H1 (cell line): ENCODE measurements at regions not wholly inside any gene's neighbourhood (a gene's known extent, or its start where the extent isn't known, plus 50 kb on each side); places are given as distances from the start of the nearest gene placed in this dataset.

Experiments
- CTCF ChIA-PET: fragments of 300-600 bp; sonication (Branson Sonifier 250); formaldehyde crosslinking; loops from one replicate; lab custom pipeline; 2021; ENCODE audit not compliant: partially characterized antibody; lab: Charles Lee
- POLR2A ChIA-PET: fragments of 300-600 bp; sonication (Branson Sonifier 250); formaldehyde crosslinking; loops from one replicate; lab custom pipeline; 2021; ENCODE audit warnings: inconsistent platforms; ENCODE audit not compliant: partially characterized antibody; lab: Charles Lee
- DNase-seq, 2 experiments: peaks; one replicate each; pipeline versions ENCODE4 v3.0.0 to v3.0.0-alpha.2; 2010 to 2022; ENCODE audit warnings: low spot score in 2 of 2, low read depth in 1 of 2, mixed read lengths in 1 of 2
- FAIRE-seq: peaks from 2 replicates; lab custom pipeline; 2011; peaks lifted over from hg19 to GRCh38; lab: Jason Lieb, UNC
- H2AFZ ChIP-seq: 2 replicates; pipeline ENCODE4 v1.8.1; 2012; ENCODE audit warnings: low read length, inconsistent platforms
- H2AK5ac ChIP-seq: 2 replicates; pipeline ENCODE4 v1.6.1; 2013; ENCODE audit warnings: low read depth, low read length
- H2BK120ac ChIP-seq: replicated peaks from 2 replicates; pipeline ENCODE3; 2013; ENCODE audit warnings: low read depth, low read length, inconsistent platforms
- H2BK12ac ChIP-seq: 2 replicates; pipeline ENCODE4 v1.6.1; 2013; ENCODE audit warnings: low read depth, low read length
- H2BK15ac ChIP-seq: 2 replicates; pipeline ENCODE4 v1.6.1; 2013; ENCODE audit warnings: low read length
- H2BK20ac ChIP-seq: 2 replicates; pipeline ENCODE4 v1.6.1; 2013; ENCODE audit warnings: low read length
- H2BK5ac ChIP-seq: 2 replicates; pipeline ENCODE4 v1.6.1; 2013; ENCODE audit warnings: low read depth, low read length
- H3K14ac ChIP-seq: 2 replicates; pipeline ENCODE4 v1.6.1; 2013; ENCODE audit warnings: inconsistent platforms; ENCODE audit not compliant: insufficient read length
- H3K18ac ChIP-seq: 2 replicates; pipeline ENCODE4 v1.6.1; 2013; ENCODE audit warnings: low read length; ENCODE audit errors: extremely low read depth
- H3K23ac ChIP-seq: 2 replicates; pipeline ENCODE4 v1.6.1; 2013; ENCODE audit warnings: inconsistent platforms; ENCODE audit not compliant: insufficient read length
- H3K23me2 ChIP-seq: 2 replicates; pipeline ENCODE4 v1.6.1; 2013; ENCODE audit warnings: low read depth, low read length
- H3K27ac ChIP-seq: 2 replicates; pipeline ENCODE4 v1.6.1; 2011; ENCODE audit warnings: low read depth, low read length, inconsistent platforms
- H3K27me3 ChIP-seq, 4 experiments: replicated peaks in 1 of 4; 1 replicate in 1 of 4; 2 replicates in 3 of 4; pipeline versions ENCODE4 v1.6.1 to v1.8.1; 2011 to 2013; ENCODE audit warnings: low read length in 3 of 4, mild to moderate bottlenecking in 3 of 4, inconsistent platforms in 2 of 4, mixed read lengths in 2 of 4, moderate library complexity in 1 of 4; ENCODE audit not compliant: control insufficient read depth in 3 of 4, insufficient read depth in 3 of 4; ENCODE audit errors: extremely low read depth in 1 of 4
- H3K36me3 ChIP-seq, 4 experiments: 2 replicates each; pipeline versions ENCODE4 v1.6.1 to v1.8.1; 2011 to 2013; ENCODE audit warnings: mild to moderate bottlenecking in 4 of 4, low read length in 3 of 4, moderate library complexity in 2 of 4, control low read depth in 1 of 4, inconsistent platforms in 1 of 4; ENCODE audit not compliant: insufficient read depth in 4 of 4, control insufficient read depth in 2 of 4
- H3K4ac ChIP-seq: replicated peaks from 2 replicates; pipeline ENCODE3; 2013; ENCODE audit warnings: low read length, low read depth, mixed read lengths, inconsistent platforms; ENCODE audit not compliant: insufficient read length
- H3K4me1 ChIP-seq, 4 experiments: replicated peaks in 1 of 4; 1 replicate in 1 of 4; 2 replicates in 3 of 4; pipeline versions ENCODE4 v1.6.1 to v1.8.1; 2011 to 2013; ENCODE audit warnings: low read length in 3 of 4, inconsistent platforms in 2 of 4, mixed read lengths in 1 of 4; ENCODE audit not compliant: insufficient read depth in 4 of 4, control insufficient read depth in 3 of 4
- H3K4me2 ChIP-seq, 2 experiments: 2 replicates each; pipeline versions ENCODE4 v1.6.1 to v1.8.1; 2011 to 2013; ENCODE audit warnings: low read depth in 2 of 2, low read length in 2 of 2, control low read depth in 1 of 2, inconsistent platforms in 1 of 2, mild to moderate bottlenecking in 1 of 2; ENCODE audit not compliant: insufficient read depth in 1 of 2
- H3K4me3 ChIP-seq, 4 experiments: fragments of 200-600, 300-600 bp in 1 of 4; sonication (generic), shearing (Covaris generic), sonication (Bioruptor Twin) in 1 of 4; 2 replicates each; pipeline versions ENCODE4 v1.5.1 to v1.8.1; 2011 to 2016; ENCODE audit warnings: low read length in 4 of 4, low read depth in 3 of 4, control low read depth in 2 of 4, inconsistent platforms in 2 of 4, mild to moderate bottlenecking in 2 of 4, mixed read lengths in 1 of 4, moderate library complexity in 1 of 4; ENCODE audit not compliant: insufficient read depth in 2 of 4; ENCODE audit errors: extremely low read depth in 1 of 4
- H3K56ac ChIP-seq: replicated peaks from 2 replicates; pipeline ENCODE3; 2013; ENCODE audit warnings: low read depth, mild to moderate bottlenecking, mixed read lengths, low read length, inconsistent platforms; ENCODE audit not compliant: insufficient read length
- H3K79me1 ChIP-seq: 2 replicates; pipeline ENCODE4 v1.6.1; 2013; ENCODE audit warnings: low read depth, low read length, control low read depth
- H3K79me2 ChIP-seq, 2 experiments: 2 replicates each; pipeline versions ENCODE4 v1.6.1 to v1.8.1; 2012 to 2013; ENCODE audit warnings: low read length in 2 of 2, mild to moderate bottlenecking in 2 of 2, inconsistent platforms in 1 of 2; ENCODE audit not compliant: insufficient read depth in 2 of 2, control insufficient read depth in 1 of 2
- H3K9ac ChIP-seq, 4 experiments: replicated peaks in 1 of 4; 1 replicate in 1 of 4; 2 replicates in 3 of 4; pipeline versions ENCODE4 v1.6.1 to v1.8.1; 2011 to 2013; ENCODE audit warnings: low read depth in 3 of 4, low read length in 3 of 4, control low read depth in 2 of 4, mild to moderate bottlenecking in 2 of 4, moderate library complexity in 2 of 4, inconsistent platforms in 1 of 4; ENCODE audit errors: extremely low read depth in 1 of 4
- H3K9me3 ChIP-seq, 2 experiments: 2 replicates each; pipeline versions ENCODE4 v1.6.1 to v1.8.1; 2012 to 2013; ENCODE audit warnings: mild to moderate bottlenecking in 2 of 2, moderate library complexity in 2 of 2, control low read depth in 1 of 2, inconsistent platforms in 1 of 2, low read depth in 1 of 2, low read length in 1 of 2, mixed read lengths in 1 of 2; ENCODE audit not compliant: insufficient read depth in 2 of 2
- H4K20me1 ChIP-seq, 2 experiments: replicated peaks in 1 of 2; 2 replicates each; pipeline versions ENCODE3 to v1.8.1; 2011 to 2013; ENCODE audit warnings: inconsistent platforms in 2 of 2, low read length in 2 of 2, mild to moderate bottlenecking in 1 of 2; ENCODE audit not compliant: insufficient read depth in 2 of 2, control insufficient read depth in 1 of 2
- H4K5ac ChIP-seq: 2 replicates; pipeline ENCODE4 v1.6.1; 2013; ENCODE audit warnings: low read length, low read depth, mixed read lengths, inconsistent platforms; ENCODE audit not compliant: insufficient read length
- H4K8ac ChIP-seq: 2 replicates; pipeline ENCODE4 v1.8.0; 2013; ENCODE audit warnings: mild to moderate bottlenecking, moderate library complexity, low read length, inconsistent platforms; ENCODE audit not compliant: insufficient read depth; ENCODE audit errors: extremely low read depth
- H4K91ac ChIP-seq: replicated peaks from 2 replicates; pipeline ENCODE3; 2013; ENCODE audit warnings: low read length, mixed read lengths, inconsistent platforms; ENCODE audit not compliant: insufficient read length
- BACH1 ChIP-seq: IDR thresholded peaks from 2 replicates; pipeline ENCODE4 v1.6.1; 2012; ENCODE audit warnings: low read length, improper control_type of control experiment
- CHD1 ChIP-seq: IDR thresholded peaks from 2 replicates; pipeline ENCODE4 v1.6.1; 2012; ENCODE audit warnings: low read depth, low read length, improper control_type of control experiment
- CREB1 ChIP-seq: IDR thresholded peaks from 2 replicates; pipeline ENCODE4 v1.6.1; 2012; ENCODE audit warnings: inconsistent platforms
- EP300 ChIP-seq, 2 experiments: IDR thresholded peaks; 1 replicate in 1 of 2; 2 replicates in 1 of 2; pipeline ENCODE4 v1.6.1; 2011 to 2012; ENCODE audit warnings: low read depth in 2 of 2, low read length in 2 of 2, mild to moderate bottlenecking in 2 of 2, borderline replicate concordance in 1 of 2, inconsistent platforms in 1 of 2, moderate library complexity in 1 of 2
- HDAC2 ChIP-seq, 2 experiments: fragments of 300-600 bp in 1 of 2; sonication (generic) in 1 of 2; IDR thresholded peaks; 2 replicates each; pipeline ENCODE4 v1.6.1; 2011 to 2012; ENCODE audit warnings: low read depth in 2 of 2, low read length in 2 of 2, mild to moderate bottlenecking in 2 of 2, moderate library complexity in 2 of 2, borderline replicate concordance in 1 of 2, inconsistent platforms in 1 of 2
- KDM1A ChIP-seq: fragments of 200-600, 300-600 bp; sonication (generic); IDR thresholded peaks from 2 replicates; pipeline ENCODE4 v1.7.1; 2016; ENCODE audit warnings: mild to moderate bottlenecking, low read length, borderline replicate concordance
- NANOG ChIP-seq: IDR thresholded peaks from 2 replicates; pipeline ENCODE4 v1.6.1; 2011; ENCODE audit warnings: low read length, low read depth, mild to moderate bottlenecking, inconsistent platforms; ENCODE audit not compliant: insufficient read depth, poor library complexity, severe bottlenecking
- PHF8 ChIP-seq: fragments of 200-600 bp; sonication (generic); conservative IDR thresholded peaks from 2 replicates; pipeline ENCODE4 v1.7.1; 2012; ENCODE audit warnings: low read depth, mild to moderate bottlenecking, inconsistent platforms, low read length, moderate library complexity
- POLR2AphosphoS5 ChIP-seq: IDR thresholded peaks from 2 replicates; pipeline ENCODE4 v1.6.1; 2011; ENCODE audit warnings: low read depth, low read length
- POU5F1 ChIP-seq: IDR thresholded peaks from 2 replicates; pipeline ENCODE4 v1.6.1; 2011; ENCODE audit warnings: low read depth, mild to moderate bottlenecking, low read length, moderate library complexity
- SAP30 ChIP-seq: fragments of 300-600 bp; sonication (generic); IDR thresholded peaks from 2 replicates; pipeline ENCODE4 v1.7.1; 2012; ENCODE audit warnings: low read length, moderate library complexity, mild to moderate bottlenecking, inconsistent platforms; ENCODE audit not compliant: insufficient read depth, insufficient replicate concordance
- SIX5 ChIP-seq: IDR thresholded peaks from 2 replicates; pipeline ENCODE4 v1.6.1; 2011; ENCODE audit warnings: mild to moderate bottlenecking, low read depth, low read length
- SRF ChIP-seq: IDR thresholded peaks from 2 replicates; pipeline ENCODE4 v1.6.1; 2011; ENCODE audit warnings: mild to moderate bottlenecking, low read depth, low read length, moderate library complexity
- USF2 ChIP-seq: IDR thresholded peaks from 2 replicates; pipeline ENCODE4 v1.6.1; 2011; ENCODE audit warnings: low read length, improper control_type of control experiment
- WGBS, 2 experiments: shearing (Covaris generic) in 1 of 2; methylation state at CpG; one replicate each; pipeline versions ENCODE4 v1.1.6 to v1.1.7; 2013 to 2015; ENCODE audit warnings: low lambda C conversion rate in 2 of 2, mixed read lengths in 2 of 2, inconsistent platforms in 1 of 2, low coverage in 1 of 2, missing lambda C conversion rate in 1 of 2; ENCODE audit not compliant: insufficient replicate concordance in 2 of 2, insufficient coverage in 1 of 2, insufficient read length in 1 of 2; ENCODE audit errors: extremely low coverage in 1 of 2, missing lambda C conversion rate in 1 of 2; 5-methylcytosine and 5-hydroxymethylcytosine counted together

DNA sequence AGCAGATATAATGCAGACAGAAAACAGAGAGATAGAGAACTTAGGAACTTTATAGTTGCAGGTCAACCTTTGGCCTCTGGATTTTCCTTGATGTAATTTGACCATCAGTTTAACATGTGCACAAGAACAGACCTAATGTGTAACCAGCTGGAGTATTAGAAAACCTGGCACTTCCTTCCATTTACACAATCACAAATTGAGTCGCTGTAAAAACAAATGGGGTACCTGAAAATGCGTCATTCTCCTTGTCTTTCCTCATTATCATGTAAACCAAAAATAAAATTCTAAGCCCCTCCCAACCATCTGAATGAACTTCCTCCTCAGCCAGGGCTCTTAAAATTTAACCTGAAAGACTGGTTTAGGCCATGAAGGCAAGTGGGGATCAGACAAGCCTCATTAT is 358.4 kb upstream of the MAGEB16 start:
- CTCF ChIA-PET, result interaction anchor here (1.2 kb wide), 1 partner anchor 8 kb away, joined by 3 read pairs; no protein-coding TSS in a partner anchor
- Histone ChIP-seq H3K9ac (no peak overlapping the region), H3K4me2 (no peak overlapping the region), H2BK20ac (no peak overlapping the region), H3K56ac (no peak overlapping the region), H4K91ac (no peak overlapping the region), H4K8ac (no peak overlapping the region), H3K23me2 (no peaks in the 10 kb centered on the region), H3K79me1 (no peaks in the 10 kb centered on the region), H3K4me1 (no peaks in the 10 kb centered on the region; a peak in 2 of 7 replicates), H3K9me3 (peaks cover 4 to 9% of the 10 kb centered on the region in 2 experiments; a peak in 1 of 4 replicates), H2AFZ (no peak overlapping the region), H2BK5ac (no peak overlapping the region), H3K18ac (no peak overlapping the region), H4K20me1 (no peaks in the 10 kb centered on the region), H3K27ac (no peak overlapping the region), H3K23ac (no peak overlapping the region), H2BK12ac (no peak overlapping the region), H3K4ac (no peak overlapping the region), H4K5ac (no peak overlapping the region), H3K36me3 (no peaks in the 10 kb centered on the region; a peak in 1 of 8 replicates), H3K27me3 (no peaks in the 10 kb centered on the region), H2AK5ac (no peak overlapping the region), H2BK15ac (no peak overlapping the region), H3K14ac (no peak overlapping the region), H3K79me2 (no peaks in the 10 kb centered on the region), H2BK120ac (no peak overlapping the region), H3K4me3 (no peak overlapping the region)
- FAIRE-seq (peak; percentile 45), DNase-seq (no peak)
- POLR2A ChIA-PET, result no interaction called here
- 100% methylated on average over 2 of the region's 2 CpGs; no CpG with 5 or more reads in 1 of the 2 experiments for WGBS, 2 experiments
- TF ChIP-seq SAP30 (no peak), POU5F1 (no peak), NANOG (no peak), HDAC2 (IDR thresholded peaks at IDR 0.05; ENCODE audit: borderline replicate concordance in 1 of 2, low read depth in 2 of 2, low read length in 2 of 2) (no peak), BACH1 (no peak), SRF (no peak), CREB1 (no peak), USF2 (no peak), PHF8 (no peak), POLR2AphosphoS5 (no peak), CHD1 (no peak), EP300 (IDR thresholded peaks at IDR 0.05; ENCODE audit: borderline replicate concordance in 1 of 2, low read depth in 2 of 2, low read length in 2 of 2) (no peak), KDM1A (no peak), SIX5 (no peak)
